CD4-positive, alpha-beta T cell treated with Interleukin-10 for 1 hour (primary cell): ENCODE measurements at regions not wholly inside any gene's neighbourhood (a gene's known extent, or its start where the extent isn't known, plus 50 kb on each side); places are given as distances from the start of the nearest gene placed in this dataset.
"Not testable (repeated sequence)": the region's sequence is repeated elsewhere in the genome, so short reads cannot be mapped to it uniquely, and the experiment has no call there.

ENCODE experiments used
- DNase-seq: peaks from one replicate; pipeline ENCODE4 v3.0.0-alpha.2; 2020

GRCh38 chr20:19875376-19876221 lies 117.5 kb downstream of the RIN2 start:
- DNase-seq: no peak

- no peak for DNase-seq
Measured at GRCh38 chr20:19876828-19877460, 118.9 kb downstream of the RIN2 start.

GRCh38 chr20:19879874-19880255 lies 121.8 kb downstream of the RIN2 start:
- DNase-seq: not testable (repeated sequence)

- no peak for DNase-seq
Measured at GRCh38 chr20:19880256-19881079, 122.4 kb downstream of the RIN2 start.

- no peak for DNase-seq
Measured at GRCh38 chr20:19881080-19881840, 123.2 kb downstream of the RIN2 start.

- DNase-seq: no peak
Measured at GRCh38 chr20:19881990-19882389, 123.9 kb downstream of the RIN2 start.

GRCh38 chr20:19882446-19882845 lies 124.4 kb downstream of the RIN2 start:
- DNase-seq: no peak

GRCh38 chr20:19883501-19883900 lies 125.4 kb downstream of the RIN2 start:
- DNase-seq: no peak

GRCh38 chr20:19885594-19885938 lies 127.5 kb downstream of the RIN2 start:
- DNase-seq: no peak

- DNase-seq: no peak
Measured at GRCh38 chr20:19885939-19886660, 128.0 kb downstream of the RIN2 start.

- DNase-seq: no peak
Measured at GRCh38 chr20:19886661-19887288, 128.7 kb downstream of the RIN2 start.

GRCh38 chr20:19887556-19888268 lies 129.4 kb upstream of the NAA20 start:
- no peak for DNase-seq

GRCh38 chr20:19888269-19888671 lies 128.9 kb upstream of the NAA20 start:
- no peak for DNase-seq

- DNase-seq: no peak
Measured at GRCh38 chr20:19889011-19889953, 127.9 kb upstream of the NAA20 start.

GRCh38 chr20:19890445-19891051 lies 126.6 kb upstream of the NAA20 start:
- DNase-seq: no peak

GRCh38 chr20:19893356-19893755 lies 123.8 kb upstream of the NAA20 start:
- DNase-seq: no peak

- no peak for DNase-seq
Measured at GRCh38 chr20:19895761-19896160, 121.4 kb upstream of the NAA20 start.

GRCh38 chr20:19897891-19898290 lies 119.3 kb upstream of the NAA20 start:
- no peak for DNase-seq

- DNase-seq: no peak
Measured at GRCh38 chr20:19901226-19901625, 115.9 kb upstream of the NAA20 start.
